ENCODE measurements at regions not wholly inside any gene's neighbourhood (a gene's known extent, or its start where the extent isn't known, plus 50 kb on each side); places are given as distances from the start of the nearest gene placed in this dataset.

DNA sequence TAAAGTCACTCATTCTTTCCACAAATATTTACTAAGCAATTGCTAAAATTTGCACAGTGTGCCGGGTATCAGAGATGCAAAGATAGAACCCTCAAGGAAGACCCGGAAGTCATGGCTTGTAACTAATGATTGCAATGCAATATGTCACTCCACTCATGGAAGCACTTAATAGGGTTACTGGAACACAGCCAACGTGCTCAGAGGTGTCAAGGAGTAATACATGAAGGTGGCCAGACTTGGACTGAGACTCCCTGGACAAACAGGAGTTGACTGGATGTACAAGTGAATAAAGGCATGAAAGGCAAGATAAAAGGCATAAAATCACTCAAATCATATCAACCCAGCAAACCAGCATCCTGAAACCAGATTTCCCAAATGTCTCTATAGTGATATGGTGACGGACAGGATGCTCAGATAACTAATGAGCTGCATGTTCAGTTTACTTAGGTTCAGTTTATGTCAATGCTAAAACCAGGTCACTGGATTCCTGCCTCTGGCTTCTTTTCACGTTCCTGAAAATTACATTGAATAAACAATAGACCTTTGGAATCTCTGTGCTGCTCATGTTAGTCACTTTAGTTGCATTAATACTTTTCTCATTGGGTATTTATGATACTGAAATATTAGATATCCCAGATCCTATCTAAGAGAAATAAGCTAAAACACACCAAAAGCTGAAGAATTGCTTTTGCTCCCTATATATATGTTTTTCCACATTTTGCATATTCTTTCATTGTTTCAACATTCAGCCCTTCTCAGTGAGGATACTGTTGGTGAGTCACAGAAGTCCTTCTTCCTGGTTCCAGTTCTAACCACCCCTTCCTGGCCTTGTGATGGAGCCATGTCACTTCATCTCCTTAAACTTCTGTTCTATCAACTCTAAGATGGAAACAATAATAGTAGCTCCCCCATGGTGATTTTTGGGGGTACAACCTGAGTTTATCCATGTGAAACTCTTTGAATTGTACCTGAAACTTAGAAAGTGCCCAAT lies 688.9 kb upstream of the ID2 start:
- DNase-seq (ENCODE audit: extremely low read depth, insufficient read length), result no peak
- Histone ChIP-seq H3K4me3 (replicated peaks; ENCODE audit: low read depth, low read length) (no peak overlapping the region), H3K36me3 (ENCODE audit: control insufficient read depth, insufficient read depth, low read length) (no peaks in the 10 kb centered on the region), H3K27me3 (replicated peaks; ENCODE audit: control insufficient read depth, insufficient read depth, low read length) (no peaks in the 10 kb centered on the region)
- TF ChIP-seq, protein P1, sequence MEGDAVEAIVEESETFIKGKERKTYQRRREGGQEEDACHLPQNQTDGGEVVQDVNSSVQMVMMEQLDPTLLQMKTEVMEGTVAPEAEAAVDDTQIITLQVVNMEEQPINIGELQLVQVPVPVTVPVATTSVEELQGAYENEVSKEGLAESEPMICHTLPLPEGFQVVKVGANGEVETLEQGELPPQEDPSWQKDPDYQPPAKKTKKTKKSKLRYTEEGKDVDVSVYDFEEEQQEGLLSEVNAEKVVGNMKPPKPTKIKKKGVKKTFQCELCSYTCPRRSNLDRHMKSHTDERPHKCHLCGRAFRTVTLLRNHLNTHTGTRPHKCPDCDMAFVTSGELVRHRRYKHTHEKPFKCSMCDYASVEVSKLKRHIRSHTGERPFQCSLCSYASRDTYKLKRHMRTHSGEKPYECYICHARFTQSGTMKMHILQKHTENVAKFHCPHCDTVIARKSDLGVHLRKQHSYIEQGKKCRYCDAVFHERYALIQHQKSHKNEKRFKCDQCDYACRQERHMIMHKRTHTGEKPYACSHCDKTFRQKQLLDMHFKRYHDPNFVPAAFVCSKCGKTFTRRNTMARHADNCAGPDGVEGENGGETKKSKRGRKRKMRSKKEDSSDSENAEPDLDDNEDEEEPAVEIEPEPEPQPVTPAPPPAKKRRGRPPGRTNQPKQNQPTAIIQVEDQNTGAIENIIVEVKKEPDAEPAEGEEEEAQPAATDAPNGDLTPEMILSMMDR (IDR thresholded peaks at IDR 0.05; ENCODE audit: insufficient read depth, low read length, poor library complexity, severe bottlenecking), result no peak

GRCh38 chr2:7994397-7994951 lies 687.4 kb upstream of the ID2 start:
- H3K27me3 ChIP-seq (replicated peaks; ENCODE audit: control insufficient read depth, insufficient read depth, low read length), result no peaks in the 10 kb centered on the region
- no peaks in the 10 kb centered on the region for H3K36me3 ChIP-seq (ENCODE audit: control insufficient read depth, insufficient read depth, low read length)
- DNase-seq (ENCODE audit: extremely low read depth, insufficient read length), result no peak
- no peak overlapping the region for H3K4me3 ChIP-seq (replicated peaks; ENCODE audit: low read depth, low read length)
- TF ChIP-seq, protein P1 (IDR thresholded peaks at IDR 0.05; ENCODE audit: insufficient read depth, low read length, poor library complexity, severe bottlenecking), result no peak

GRCh38 chr2:7997279-7997678 lies 684.6 kb upstream of the ID2 start:
- no peak for DNase-seq (ENCODE audit: extremely low read depth, insufficient read length)
- no peak overlapping the region for H3K4me3 ChIP-seq (replicated peaks; ENCODE audit: low read depth, low read length)
- TF ChIP-seq, protein P1 (IDR thresholded peaks at IDR 0.05; ENCODE audit: insufficient read depth, low read length, poor library complexity, severe bottlenecking), result no peak

GRCh38 chr2:7999683-8000476 lies 682.0 kb upstream of the ID2 start:
- Histone ChIP-seq H3K4me3 (replicated peaks; ENCODE audit: low read depth, low read length) (no peak overlapping the region), H3K27me3 (replicated peaks; ENCODE audit: control insufficient read depth, insufficient read depth, low read length) (no peaks in the 10 kb centered on the region), H3K36me3 (ENCODE audit: control insufficient read depth, insufficient read depth, low read length) (no peaks in the 10 kb centered on the region)
- TF ChIP-seq, protein P1 (IDR thresholded peaks at IDR 0.05; ENCODE audit: insufficient read depth, low read length, poor library complexity, severe bottlenecking), result no peak
- DNase-seq (ENCODE audit: extremely low read depth, insufficient read length), result no peak

More at GRCh38 chr2:7997279-7997678, 684.6 kb upstream of the ID2 start:
- H3K36me3 ChIP-seq (ENCODE audit: control insufficient read depth, insufficient read depth, low read length), result no peaks in the 10 kb centered on the region
- no peaks in the 10 kb centered on the region for H3K27me3 ChIP-seq (replicated peaks; ENCODE audit: control insufficient read depth, insufficient read depth, low read length)

GRCh38 chr2:8000870-8001269 lies 681.0 kb upstream of the ID2 start:
- no peak for DNase-seq (ENCODE audit: extremely low read depth, insufficient read length)
- TF ChIP-seq, protein P1 (IDR thresholded peaks at IDR 0.05; ENCODE audit: insufficient read depth, low read length, poor library complexity, severe bottlenecking), result peak; percentile 52
- Histone ChIP-seq H3K27me3 (replicated peaks; ENCODE audit: control insufficient read depth, insufficient read depth, low read length) (no peaks in the 10 kb centered on the region), H3K4me3 (replicated peaks; ENCODE audit: low read depth, low read length) (no peak overlapping the region), H3K36me3 (ENCODE audit: control insufficient read depth, insufficient read depth, low read length) (no peaks in the 10 kb centered on the region)
